SK-N-SH (cell line): ENCODE measurements at regions not wholly inside any gene's neighbourhood (a gene's known extent, or its start where the extent isn't known, plus 50 kb on each side); places are given as distances from the start of the nearest gene placed in this dataset.

Source experiments
- CTCF ChIA-PET: fragments of 300-600, 350-600 bp; formaldehyde crosslinking; extraction: SDS; loops from one replicate; lab custom pipeline; 2021; lab: Yijun Ruan, JAX
- POLR2A ChIA-PET: fragments of 350-600 bp; sonication (Branson Sonifier 250); formaldehyde crosslinking; extraction: SDS; loops from one replicate; lab custom pipeline; 2020; ENCODE audit warnings: antibody characterized with exemption, inconsistent platforms; lab: Yijun Ruan, JAX
- DNase-seq: peaks from one replicate; pipeline ENCODE4 v3.0.0; 2012
- H2AFZ ChIP-seq: fragments of 200-600 bp; sonication (generic); 2 replicates; pipeline ENCODE4 v1.8.1; 2016; ENCODE audit warnings: antibody characterized with exemption, mild to moderate bottlenecking, low read depth
- H3F3A ChIP-seq: fragments of 200-600 bp; sonication (generic); replicated peaks from 2 replicates; pipeline ENCODE3; 2016; ENCODE audit warnings: antibody characterized with exemption, mild to moderate bottlenecking; ENCODE audit not compliant: insufficient read depth
- H3K27ac ChIP-seq, 2 experiments: fragments of 200-500 bp in 1 of 2; fragments of 200-600 bp in 1 of 2; sonication (Bioruptor generic) in 1 of 2; sonication (generic), shearing (Covaris generic) in 1 of 2; 2 replicates each; pipeline versions ENCODE4 v1.5.1 to v1.6.1; 2014 to 2016; ENCODE audit warnings: low read depth in 2 of 2, inconsistent platforms in 1 of 2, low read length in 1 of 2, mild to moderate bottlenecking in 1 of 2, mixed read lengths in 1 of 2
- H3K27me3 ChIP-seq: fragments of 200-600 bp; sonication (generic), shearing (Covaris generic); 2 replicates; pipeline ENCODE4 v1.6.1; 2016; ENCODE audit warnings: mixed run types; ENCODE audit not compliant: insufficient read depth
- H3K36me3 ChIP-seq, 2 experiments: fragments of 200-500 bp in 1 of 2; fragments of 200-600 bp in 1 of 2; sonication (Bioruptor generic) in 1 of 2; sonication (generic) in 1 of 2; replicated peaks in 1 of 2; 2 replicates each; pipeline versions ENCODE3 to v1.5.1; 2014 to 2016; ENCODE audit warnings: low read length in 1 of 2, mild to moderate bottlenecking in 1 of 2; ENCODE audit not compliant: insufficient read depth in 2 of 2, control insufficient read depth in 1 of 2
- H3K4me1 ChIP-seq, 2 experiments: fragments of 200-500 bp in 1 of 2; fragments of 200-600 bp in 1 of 2; sonication (Bioruptor generic) in 1 of 2; sonication (generic), shearing (Covaris generic) in 1 of 2; 2 replicates each; pipeline versions ENCODE4 v1.5.1 to v1.6.1; 2014 to 2016; ENCODE audit warnings: low read depth in 1 of 2, low read length in 1 of 2, mixed run types in 1 of 2; ENCODE audit not compliant: insufficient read depth in 2 of 2, control insufficient read depth in 1 of 2
- H3K4me2 ChIP-seq: fragments of 200-600 bp; sonication (generic), shearing (Covaris generic); 2 replicates; pipeline ENCODE4 v1.6.1; 2017; ENCODE audit warnings: mixed run types
- H3K4me3 ChIP-seq, 2 experiments: fragments of 200-500 bp in 1 of 2; fragments of 200-600 bp in 1 of 2; sonication (Bioruptor generic) in 1 of 2; sonication (generic), shearing (Covaris generic) in 1 of 2; 2 replicates each; pipeline versions ENCODE4 v1.5.1 to v1.8.1; 2014 to 2016; ENCODE audit warnings: low read depth in 2 of 2, inconsistent platforms in 1 of 2, low read length in 1 of 2, mild to moderate bottlenecking in 1 of 2, mixed read lengths in 1 of 2, moderate library complexity in 1 of 2
- H3K79me2 ChIP-seq: fragments of 200-600 bp; sonication (generic); 2 replicates; pipeline ENCODE4 v1.8.1; 2017; ENCODE audit warnings: mild to moderate bottlenecking; ENCODE audit not compliant: insufficient read depth
- H3K9ac ChIP-seq: fragments of 200-600 bp; sonication (generic); 2 replicates; pipeline ENCODE4 v1.6.1; 2017; ENCODE audit warnings: mixed run types
- H3K9me2 ChIP-seq: fragments of 200-600 bp; sonication (generic); 2 replicates; pipeline ENCODE4 v1.6.1; 2017; ENCODE audit warnings: mixed run types
- H3K9me3 ChIP-seq: fragments of 200-600 bp; sonication (generic); 2 replicates; pipeline ENCODE4 v1.6.1; 2017; ENCODE audit warnings: mixed run types, mild to moderate bottlenecking, moderate library complexity
- H4K20me1 ChIP-seq: fragments of 200-600 bp; sonication (generic); 2 replicates; pipeline ENCODE4 v1.6.1; 2017; ENCODE audit warnings: mild to moderate bottlenecking, mixed run types; ENCODE audit not compliant: insufficient read depth
- EZH2phosphoT487 ChIP-seq: fragments of 200-600 bp; sonication (generic); IDR thresholded peaks from 2 replicates; pipeline ENCODE4 v1.6.1; 2017; ENCODE audit warnings: low read depth, mixed run types, mild to moderate bottlenecking, antibody characterized with exemption, moderate library complexity, borderline replicate concordance
- FOSL2 ChIP-seq: IDR thresholded peaks from 2 replicates; pipeline ENCODE4 v1.4.0; 2012; ENCODE audit warnings: low read depth, mild to moderate bottlenecking, moderate library complexity, borderline replicate concordance
- GATA2 ChIP-seq: sonication (generic); formaldehyde crosslinking; IDR thresholded peaks from 2 replicates; pipeline ENCODE4 v1.5.0; 2020; ENCODE audit warnings: mild to moderate bottlenecking, missing genetic modification reagents
- JUND ChIP-seq: IDR thresholded peaks from 2 replicates; pipeline ENCODE4 v1.4.0; 2012
- NRF1 ChIP-seq: IDR thresholded peaks from 2 replicates; pipeline ENCODE4 v1.6.1; 2012; ENCODE audit warnings: low read depth, mild to moderate bottlenecking, low read length
- RCOR1 ChIP-seq: fragments of 150-350 bp; IDR thresholded peaks from 2 replicates; pipeline ENCODE4 v1.6.1; 2017; ENCODE audit warnings: antibody characterized with exemption, low read length
- RXRA ChIP-seq: IDR thresholded peaks from 2 replicates; pipeline ENCODE4 v1.4.0; 2012; ENCODE audit warnings: low read depth, mild to moderate bottlenecking, borderline replicate concordance
- TEAD4 ChIP-seq: IDR thresholded peaks from 2 replicates; pipeline ENCODE4 v1.4.0; 2012; ENCODE audit warnings: mild to moderate bottlenecking, borderline replicate concordance; ENCODE audit not compliant: insufficient read depth
- WGBS: methylation state at CpG from one replicate; pipeline ENCODE4 v1.1.6; 2017; ENCODE audit warnings: low lambda C conversion rate; 5-methylcytosine and 5-hydroxymethylcytosine counted together
- TF ChIP-seq, protein P1 (sequence below): fragments of 200-600 bp; sonication (generic); IDR thresholded peaks from 2 replicates; pipeline ENCODE4 v1.6.1; 2017; ENCODE audit warnings: antibody characterized with exemption, mild to moderate bottlenecking, moderate library complexity
- TF ChIP-seq, protein P2 (sequence below): IDR thresholded peaks from 2 replicates; pipeline ENCODE4 v1.4.0; 2012; ENCODE audit warnings: low read depth, borderline replicate concordance
- TF ChIP-seq, protein P3 (sequence below): IDR thresholded peaks from 2 replicates; pipeline ENCODE4 v1.4.0; 2012; ENCODE audit warnings: low read depth
- TF ChIP-seq, protein P4 (sequence below): fragments of 150-350 bp; IDR thresholded peaks from 2 replicates; pipeline ENCODE4 v1.6.1; 2017; ENCODE audit warnings: antibody characterized with exemption, low read length, low read depth, borderline replicate concordance
- TF ChIP-seq, protein P5 (sequence below): fragments of 150-350 bp; IDR thresholded peaks from 2 replicates; pipeline ENCODE4 v1.6.1; 2016; ENCODE audit warnings: mild to moderate bottlenecking, low read depth, low read length

DNA sequence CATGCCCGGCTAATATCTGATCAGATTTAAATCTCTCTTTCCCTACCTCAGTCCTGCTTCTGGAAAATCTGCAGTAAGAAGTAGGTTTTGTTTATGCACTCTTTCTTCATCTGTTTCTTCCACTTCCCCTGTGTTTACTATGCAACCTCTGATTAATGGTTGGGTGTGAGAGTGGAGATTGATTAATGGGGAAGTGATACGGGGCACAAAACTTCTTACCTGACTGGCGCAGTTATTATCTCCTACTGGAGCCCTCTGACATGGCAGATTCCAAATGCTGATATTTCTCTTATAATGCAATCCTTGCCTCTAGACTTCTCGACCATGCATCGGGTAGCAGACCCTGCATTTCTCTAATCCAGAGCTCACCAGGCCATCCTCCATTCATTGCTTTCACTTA lies 60.2 kb upstream of the HPGD start:
- DNase-seq = no peak
- no peak overlapping the region for H2AFZ ChIP-seq
- CTCF ChIA-PET = no interaction called here
- H3K9ac ChIP-seq = no peak overlapping the region
- H3K4me1 ChIP-seq = no peaks in the 10 kb centered on the region
- H3K4me2 ChIP-seq = no peak overlapping the region
- H3F3A ChIP-seq = no peaks in the 10 kb centered on the region
- no peaks in the 10 kb centered on the region for H3K79me2 ChIP-seq
- POLR2A ChIA-PET = no interaction called here
- H3K9me3 ChIP-seq = no peaks in the 10 kb centered on the region
- H4K20me1 ChIP-seq = no peaks in the 10 kb centered on the region
- TF ChIP-seq EZH2phosphoT487 = no peak
- TF ChIP-seq, protein P1, sequence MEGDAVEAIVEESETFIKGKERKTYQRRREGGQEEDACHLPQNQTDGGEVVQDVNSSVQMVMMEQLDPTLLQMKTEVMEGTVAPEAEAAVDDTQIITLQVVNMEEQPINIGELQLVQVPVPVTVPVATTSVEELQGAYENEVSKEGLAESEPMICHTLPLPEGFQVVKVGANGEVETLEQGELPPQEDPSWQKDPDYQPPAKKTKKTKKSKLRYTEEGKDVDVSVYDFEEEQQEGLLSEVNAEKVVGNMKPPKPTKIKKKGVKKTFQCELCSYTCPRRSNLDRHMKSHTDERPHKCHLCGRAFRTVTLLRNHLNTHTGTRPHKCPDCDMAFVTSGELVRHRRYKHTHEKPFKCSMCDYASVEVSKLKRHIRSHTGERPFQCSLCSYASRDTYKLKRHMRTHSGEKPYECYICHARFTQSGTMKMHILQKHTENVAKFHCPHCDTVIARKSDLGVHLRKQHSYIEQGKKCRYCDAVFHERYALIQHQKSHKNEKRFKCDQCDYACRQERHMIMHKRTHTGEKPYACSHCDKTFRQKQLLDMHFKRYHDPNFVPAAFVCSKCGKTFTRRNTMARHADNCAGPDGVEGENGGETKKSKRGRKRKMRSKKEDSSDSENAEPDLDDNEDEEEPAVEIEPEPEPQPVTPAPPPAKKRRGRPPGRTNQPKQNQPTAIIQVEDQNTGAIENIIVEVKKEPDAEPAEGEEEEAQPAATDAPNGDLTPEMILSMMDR = no peak
- TF ChIP-seq, protein P2, sequence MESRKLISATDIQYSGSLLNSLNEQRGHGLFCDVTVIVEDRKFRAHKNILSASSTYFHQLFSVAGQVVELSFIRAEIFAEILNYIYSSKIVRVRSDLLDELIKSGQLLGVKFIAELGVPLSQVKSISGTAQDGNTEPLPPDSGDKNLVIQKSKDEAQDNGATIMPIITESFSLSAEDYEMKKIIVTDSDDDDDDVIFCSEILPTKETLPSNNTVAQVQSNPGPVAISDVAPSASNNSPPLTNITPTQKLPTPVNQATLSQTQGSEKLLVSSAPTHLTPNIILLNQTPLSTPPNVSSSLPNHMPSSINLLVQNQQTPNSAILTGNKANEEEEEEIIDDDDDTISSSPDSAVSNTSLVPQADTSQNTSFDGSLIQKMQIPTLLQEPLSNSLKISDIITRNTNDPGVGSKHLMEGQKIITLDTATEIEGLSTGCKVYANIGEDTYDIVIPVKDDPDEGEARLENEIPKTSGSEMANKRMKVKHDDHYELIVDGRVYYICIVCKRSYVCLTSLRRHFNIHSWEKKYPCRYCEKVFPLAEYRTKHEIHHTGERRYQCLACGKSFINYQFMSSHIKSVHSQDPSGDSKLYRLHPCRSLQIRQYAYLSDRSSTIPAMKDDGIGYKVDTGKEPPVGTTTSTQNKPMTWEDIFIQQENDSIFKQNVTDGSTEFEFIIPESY = no peak
- TF ChIP-seq JUND = no peak
- TF ChIP-seq, protein P3, sequence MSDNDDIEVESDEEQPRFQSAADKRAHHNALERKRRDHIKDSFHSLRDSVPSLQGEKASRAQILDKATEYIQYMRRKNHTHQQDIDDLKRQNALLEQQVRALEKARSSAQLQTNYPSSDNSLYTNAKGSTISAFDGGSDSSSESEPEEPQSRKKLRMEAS = no peak
- TF ChIP-seq NRF1 = no peak
- TF ChIP-seq, protein P4, sequence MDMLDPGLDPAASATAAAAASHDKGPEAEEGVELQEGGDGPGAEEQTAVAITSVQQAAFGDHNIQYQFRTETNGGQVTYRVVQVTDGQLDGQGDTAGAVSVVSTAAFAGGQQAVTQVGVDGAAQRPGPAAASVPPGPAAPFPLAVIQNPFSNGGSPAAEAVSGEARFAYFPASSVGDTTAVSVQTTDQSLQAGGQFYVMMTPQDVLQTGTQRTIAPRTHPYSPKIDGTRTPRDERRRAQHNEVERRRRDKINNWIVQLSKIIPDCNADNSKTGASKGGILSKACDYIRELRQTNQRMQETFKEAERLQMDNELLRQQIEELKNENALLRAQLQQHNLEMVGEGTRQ = no peak
- TF ChIP-seq RCOR1 = no peak
- no peaks in the 10 kb centered on the region for H3K36me3 ChIP-seq
- H3K4me3 ChIP-seq = no peak overlapping the region
- 38% methylated on average over 5 of the region's 5 CpGs for WGBS
- no peaks in the 10 kb centered on the region for H3K27me3 ChIP-seq
- H3K27ac ChIP-seq = no peak overlapping the region
- no peaks in the 10 kb centered on the region for H3K9me2 ChIP-seq

DNA sequence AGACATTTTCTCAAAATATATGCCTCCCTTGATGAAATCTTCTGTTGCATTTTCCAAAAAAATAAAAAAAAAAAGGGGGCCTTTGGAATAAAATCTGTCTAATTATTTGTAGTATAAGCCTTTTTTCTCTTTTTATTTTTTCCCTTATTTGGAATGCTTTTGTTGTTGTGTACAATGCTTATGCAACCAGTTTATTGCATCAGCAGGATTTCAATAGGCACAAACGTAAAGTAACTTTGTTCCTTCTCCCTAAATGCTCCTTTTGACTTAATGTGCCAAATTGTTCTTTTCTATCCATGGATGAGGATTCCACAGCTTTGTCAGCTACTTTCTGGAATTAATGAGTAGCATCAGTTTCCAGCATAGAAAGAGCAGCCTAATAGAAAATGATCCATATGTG lies 59.6 kb upstream of the HPGD start:
- POLR2A ChIA-PET = no interaction called here
- Histone ChIP-seq H3K4me2 (no peak overlapping the region), H3K9me2 (no peaks in the 10 kb centered on the region), H2AFZ (no peak overlapping the region), H4K20me1 (no peaks in the 10 kb centered on the region), H3K27me3 (no peaks in the 10 kb centered on the region), H3K79me2 (no peaks in the 10 kb centered on the region), H3K9ac (no peak overlapping the region), H3K4me3 (no peak overlapping the region), H3K4me1 (no peaks in the 10 kb centered on the region), H3K36me3 (no peaks in the 10 kb centered on the region), H3F3A (no peaks in the 10 kb centered on the region), H3K27ac (no peak overlapping the region), H3K9me3 (no peaks in the 10 kb centered on the region)
- CTCF ChIA-PET = interaction anchor here (0.9 kb wide), 1 partner anchor 9 kb away, joined by 3 read pairs; no protein-coding TSS in a partner anchor
- no peak for DNase-seq
- 15% methylated on average over 1 of the region's 1 CpG for WGBS
- TF ChIP-seq GATA2 (CRISPR knock-in tag) (no peak), FOSL2 (no peak), TEAD4 (no peak), RXRA (no peak)
- TF ChIP-seq, protein P1 = no peak
- TF ChIP-seq, protein P5, sequence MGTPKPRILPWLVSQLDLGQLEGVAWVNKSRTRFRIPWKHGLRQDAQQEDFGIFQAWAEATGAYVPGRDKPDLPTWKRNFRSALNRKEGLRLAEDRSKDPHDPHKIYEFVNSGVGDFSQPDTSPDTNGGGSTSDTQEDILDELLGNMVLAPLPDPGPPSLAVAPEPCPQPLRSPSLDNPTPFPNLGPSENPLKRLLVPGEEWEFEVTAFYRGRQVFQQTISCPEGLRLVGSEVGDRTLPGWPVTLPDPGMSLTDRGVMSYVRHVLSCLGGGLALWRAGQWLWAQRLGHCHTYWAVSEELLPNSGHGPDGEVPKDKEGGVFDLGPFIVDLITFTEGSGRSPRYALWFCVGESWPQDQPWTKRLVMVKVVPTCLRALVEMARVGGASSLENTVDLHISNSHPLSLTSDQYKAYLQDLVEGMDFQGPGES = no peak
